ENCODE measurements at regions not wholly inside any gene's neighbourhood (a gene's known extent, or its start where the extent isn't known, plus 50 kb on each side); places are given as distances from the start of the nearest gene placed in this dataset.

- TF ChIP-seq POLR2A (IDR thresholded peaks at IDR 0.05; ENCODE audit: low read length): no peak
- TF ChIP-seq CTCF (IDR thresholded peaks at IDR 0.05): no peak
- no peak for TF ChIP-seq MYC (IDR thresholded peaks at IDR 0.05; ENCODE audit: borderline replicate concordance, low read length)
- TF ChIP-seq JUNB (IDR thresholded peaks at IDR 0.05): no peak
- TF ChIP-seq HMGXB4 (CRISPR knock-in tag; IDR thresholded peaks at IDR 0.05; ENCODE audit: borderline replicate concordance): no peak
- no peak for TF ChIP-seq CHD4 (IDR thresholded peaks at IDR 0.05; ENCODE audit: borderline replicate concordance)
- no peak for TF ChIP-seq KDM1A (IDR thresholded peaks at IDR 0.05; ENCODE audit: low read depth)
- no peak for TF ChIP-seq MAX (IDR thresholded peaks at IDR 0.05)
- TF ChIP-seq HDAC2 (IDR thresholded peaks at IDR 0.05): no peak
- no peak for TF ChIP-seq CEBPB (IDR thresholded peaks at IDR 0.05)
- TF ChIP-seq MAFK (IDR thresholded peaks at IDR 0.05; ENCODE audit: partially characterized antibody): no peak
Observed at GRCh38 chr3:71997066-71997653, 212.2 kb upstream of the PROK2 start.
